Esophagus muscularis mucosa (tissue), 3 donors: ENCODE measurements at regions not wholly inside any gene's neighbourhood (a gene's known extent, or its start where the extent isn't known, plus 50 kb on each side); places are given as distances from the start of the nearest gene placed in this dataset.

Source experiments
- CTCF ChIP-seq, 3 experiments: fragments of 200-600 bp in 2 of 3; fragments of 450-650 bp in 1 of 3; sonication (generic) in 2 of 3; IDR thresholded peaks; one replicate each; pipeline ENCODE4 v1.5.1; 2017 to 2019; ENCODE audit warnings: antibody characterized with exemption in 3 of 3, mild to moderate bottlenecking in 2 of 3, moderate library complexity in 1 of 3
- POLR2A ChIP-seq: fragments of 450-650 bp; IDR thresholded peaks from one replicate; pipeline ENCODE4 v1.6.1; 2017; ENCODE audit warnings: antibody characterized with exemption, moderate library complexity, mild to moderate bottlenecking, low read depth
- POLR2AphosphoS5 ChIP-seq, 2 donors: sonication (generic); formaldehyde crosslinking; IDR thresholded peaks; one replicate each; pipeline ENCODE4 v1.6.1; 2017; ENCODE audit warnings: antibody characterized with exemption in 2 of 2

GRCh38 chr15:81781395-81781794, 264.4 kb downstream of the MEX3B start:
- no peak for TF ChIP-seq CTCF (IDR thresholded peaks at IDR 0.05)
- no peak for TF ChIP-seq POLR2AphosphoS5 (IDR thresholded peaks at IDR 0.05)
- no peak for TF ChIP-seq POLR2A
